Inflammatory macrophage (primary cell): ENCODE measurements at regions not wholly inside any gene's neighbourhood (a gene's known extent, or its start where the extent isn't known, plus 50 kb on each side); places are given as distances from the start of the nearest gene placed in this dataset.

Experiments used
- DNase-seq, 2 donors: peaks; one replicate each; pipeline ENCODE4 v3.0.0-alpha.2; 2020 to 2022

DNA sequence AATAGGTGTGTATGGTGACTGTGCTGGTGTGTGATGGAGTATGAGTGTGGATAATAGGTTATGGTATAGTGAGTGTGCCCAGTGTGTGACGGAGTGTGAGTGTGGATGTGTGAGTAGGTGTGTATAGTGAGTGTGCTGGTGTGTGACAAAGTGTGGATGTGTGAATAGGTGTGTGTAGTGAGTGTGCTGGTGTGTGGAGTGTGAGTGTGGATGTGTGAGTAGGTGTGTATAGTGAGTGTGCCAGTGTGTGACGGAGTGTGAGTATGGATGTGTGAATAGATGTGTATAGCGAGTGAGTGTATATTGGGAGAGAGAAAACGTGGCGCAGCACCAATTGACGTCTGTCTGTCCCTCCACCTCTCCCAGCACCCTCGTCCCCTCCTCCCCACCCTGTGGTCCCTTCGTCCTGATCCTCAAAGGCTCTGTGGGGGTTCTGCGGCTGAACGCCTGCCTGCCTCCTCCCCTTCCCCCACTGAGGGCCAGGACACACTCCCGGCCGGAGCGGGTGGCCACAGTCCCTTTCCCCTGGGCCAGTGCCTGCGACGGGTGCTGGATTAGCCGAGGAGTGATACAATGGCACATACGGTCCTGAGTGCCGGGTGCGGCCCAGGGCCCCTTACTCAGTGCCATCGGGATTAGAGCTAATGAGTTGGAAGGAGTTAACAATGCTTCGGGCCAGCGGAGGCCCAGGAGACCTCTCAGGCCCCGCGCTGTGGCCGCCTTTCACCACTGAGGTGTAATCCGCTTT, 160.0 kb downstream of the MRM1 start:
- DNase-seq, result no peak

DNA sequence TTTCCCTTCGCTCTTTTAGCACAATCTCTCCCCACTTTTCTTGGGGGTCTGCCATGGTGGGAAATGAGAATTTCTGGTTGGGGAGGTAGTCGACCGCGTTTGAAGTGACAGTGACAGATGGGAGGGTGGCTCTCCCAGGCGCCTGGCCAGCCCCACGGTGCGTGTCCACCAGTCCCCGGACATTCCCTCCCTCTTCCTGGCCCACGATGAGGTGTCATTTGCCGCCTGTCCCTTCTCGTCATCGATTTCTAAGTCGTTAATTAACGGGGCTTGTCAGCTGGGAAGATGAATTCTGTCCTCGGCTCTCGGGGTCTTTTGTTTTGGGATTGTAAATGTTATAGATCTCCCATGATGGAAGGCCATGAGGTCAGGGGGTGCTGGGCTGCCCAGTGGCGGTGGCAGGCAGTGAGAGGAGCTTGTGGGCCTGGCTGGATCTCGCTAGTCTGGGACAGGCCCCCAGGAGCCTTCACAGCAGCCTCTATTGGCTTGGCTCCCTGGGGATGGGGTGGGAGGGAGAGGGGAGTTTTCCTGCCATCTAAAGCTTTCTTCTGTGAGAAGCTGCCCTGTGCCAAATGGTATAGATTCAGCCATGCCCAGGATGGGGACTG, 164.2 kb downstream of the MRM1 start:
- DNase-seq, result no peak

DNA sequence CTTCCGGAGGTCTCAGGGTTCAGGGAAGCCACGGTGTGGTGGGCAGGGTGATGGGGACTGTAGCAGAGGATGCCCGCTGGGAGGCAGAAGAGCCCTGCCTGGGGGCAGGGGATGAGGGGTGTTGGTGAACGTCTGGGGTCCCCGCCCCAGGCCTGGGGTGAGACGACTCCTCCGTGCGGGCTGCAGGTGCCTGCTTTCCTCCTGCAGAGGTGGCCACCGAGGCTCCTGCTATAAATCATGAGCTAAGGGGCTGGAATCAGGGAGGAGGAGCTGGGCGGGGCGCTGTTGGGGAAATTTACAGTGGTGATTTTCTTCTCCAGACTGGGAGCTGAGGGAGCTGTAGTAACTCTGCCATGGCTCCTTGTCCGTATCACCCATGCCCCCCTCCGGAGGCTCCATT, 167.0 kb downstream of the MRM1 start:
- DNase-seq, result no peak

DNA sequence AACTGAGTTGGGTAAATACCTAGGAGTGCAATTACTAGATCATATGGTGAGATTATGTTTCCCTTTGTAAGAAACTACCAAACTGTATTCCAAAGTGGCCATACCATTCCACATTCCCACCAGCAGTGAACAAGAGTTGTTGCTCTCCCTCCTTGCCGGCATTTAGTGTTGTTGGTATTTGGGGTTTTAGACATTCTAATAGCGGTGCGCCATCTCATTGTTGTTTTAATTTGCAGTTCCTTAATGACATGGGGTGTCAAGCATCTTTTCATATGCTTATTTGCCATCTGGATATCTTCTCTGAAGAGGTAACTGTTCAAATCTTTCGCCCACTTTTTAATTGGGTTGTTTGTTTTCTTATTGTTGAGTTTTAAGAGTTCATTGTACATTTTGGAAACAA, 164.2 kb upstream of the LHX1 start:
- DNase-seq, result no peak

DNA sequence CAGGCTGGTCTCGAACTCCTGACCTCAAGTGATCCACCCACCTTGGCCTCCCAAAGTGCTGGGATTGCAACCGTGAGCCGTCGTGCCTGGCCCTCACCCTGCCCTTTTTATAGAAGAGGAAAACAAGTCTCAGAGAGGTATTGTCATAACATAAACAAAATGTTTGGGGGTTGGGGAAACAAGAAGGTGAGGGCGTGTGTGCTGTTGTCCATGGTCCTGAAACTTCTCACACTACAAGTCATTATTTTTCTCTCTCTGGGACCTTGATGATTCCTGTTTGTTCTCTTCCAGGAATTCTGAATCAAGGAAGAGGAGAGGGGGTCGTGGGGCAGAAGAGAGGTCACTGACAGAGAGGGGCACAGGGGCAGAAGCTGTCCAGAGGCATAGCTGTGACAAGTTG, 160.2 kb upstream of the LHX1 start:
- no peak for DNase-seq

DNA sequence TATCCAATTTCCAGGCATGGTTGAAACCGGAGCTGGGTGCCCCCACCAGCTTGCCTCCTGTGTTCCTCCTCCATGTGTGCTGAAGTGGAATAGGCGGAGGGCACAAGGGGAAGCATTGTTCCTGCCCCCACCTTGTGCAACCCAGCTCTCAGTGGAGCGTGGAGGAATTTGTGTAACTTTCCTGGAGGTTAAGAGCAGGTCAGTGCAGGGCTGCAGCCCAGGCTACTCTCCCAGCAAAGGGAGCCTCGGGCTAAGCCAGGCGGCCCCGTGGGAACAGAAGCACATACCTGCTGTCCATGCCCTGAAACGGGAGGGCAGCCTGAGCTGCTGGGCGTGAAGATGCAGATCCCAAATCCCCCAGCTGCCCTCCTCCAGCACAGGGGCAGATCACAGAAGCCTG, 158.8 kb upstream of the LHX1 start:
- DNase-seq, result no peak

DNA sequence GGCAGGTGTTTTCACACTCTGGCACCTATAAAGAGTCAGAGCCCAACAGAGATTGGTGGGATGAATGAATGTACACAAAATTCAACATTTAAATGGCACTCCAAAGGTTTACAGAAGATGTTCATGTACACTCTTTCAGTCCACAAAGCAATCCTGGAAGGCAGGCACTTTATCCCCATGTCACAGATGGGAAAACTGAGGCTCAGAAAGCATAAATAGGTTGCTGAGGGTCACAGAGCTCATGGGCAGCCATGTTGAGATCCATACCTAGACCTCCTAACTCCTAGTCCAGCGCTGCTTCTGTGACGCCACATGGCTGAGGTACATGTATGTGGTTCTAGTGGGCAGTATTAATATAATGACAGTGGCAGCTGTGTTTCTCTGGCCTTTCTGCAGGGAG, 157.7 kb upstream of the LHX1 start:
- no peak for DNase-seq

DNA sequence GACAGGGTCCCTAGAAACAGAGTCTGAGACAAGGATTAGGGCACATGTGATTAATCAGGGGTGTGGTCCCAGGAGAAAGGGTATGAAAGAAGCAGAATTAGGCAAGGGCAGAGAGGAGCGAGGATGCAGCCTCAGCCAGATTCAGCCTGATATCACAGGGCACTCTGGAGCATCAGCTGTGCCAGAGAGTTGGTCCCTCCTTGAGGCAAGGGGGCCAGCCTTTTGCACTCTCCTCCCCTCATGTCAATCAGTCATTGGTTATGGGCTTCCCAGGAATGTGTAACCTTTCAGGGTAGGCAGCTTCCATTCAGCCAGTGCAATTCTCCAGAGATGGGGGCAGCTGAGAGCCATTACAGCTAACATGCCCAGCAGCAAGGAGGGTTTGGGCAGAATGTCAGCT, 152.6 kb upstream of the LHX1 start:
- DNase-seq, result no peak

DNA sequence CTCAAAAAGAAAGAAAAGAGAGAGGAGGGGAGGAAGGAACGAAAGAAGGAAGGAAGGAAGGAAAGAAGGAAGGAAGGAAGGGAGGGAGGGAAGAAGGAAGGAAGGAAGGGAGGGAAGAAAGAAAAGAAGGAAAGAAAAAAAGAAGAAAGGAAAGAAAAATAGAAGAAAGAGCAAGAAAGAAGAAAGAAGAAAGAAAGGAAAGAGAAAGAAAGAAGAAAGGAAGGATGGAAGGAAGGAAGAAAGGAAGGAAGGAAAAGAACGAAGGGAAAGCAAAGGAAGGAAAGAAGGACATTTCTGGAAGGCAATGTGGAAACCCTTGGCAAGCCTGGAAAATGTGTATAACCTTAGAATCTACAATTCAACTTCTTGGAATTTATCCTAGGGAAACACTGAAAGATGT, 150.4 kb upstream of the LHX1 start:
- no peak for DNase-seq

DNA sequence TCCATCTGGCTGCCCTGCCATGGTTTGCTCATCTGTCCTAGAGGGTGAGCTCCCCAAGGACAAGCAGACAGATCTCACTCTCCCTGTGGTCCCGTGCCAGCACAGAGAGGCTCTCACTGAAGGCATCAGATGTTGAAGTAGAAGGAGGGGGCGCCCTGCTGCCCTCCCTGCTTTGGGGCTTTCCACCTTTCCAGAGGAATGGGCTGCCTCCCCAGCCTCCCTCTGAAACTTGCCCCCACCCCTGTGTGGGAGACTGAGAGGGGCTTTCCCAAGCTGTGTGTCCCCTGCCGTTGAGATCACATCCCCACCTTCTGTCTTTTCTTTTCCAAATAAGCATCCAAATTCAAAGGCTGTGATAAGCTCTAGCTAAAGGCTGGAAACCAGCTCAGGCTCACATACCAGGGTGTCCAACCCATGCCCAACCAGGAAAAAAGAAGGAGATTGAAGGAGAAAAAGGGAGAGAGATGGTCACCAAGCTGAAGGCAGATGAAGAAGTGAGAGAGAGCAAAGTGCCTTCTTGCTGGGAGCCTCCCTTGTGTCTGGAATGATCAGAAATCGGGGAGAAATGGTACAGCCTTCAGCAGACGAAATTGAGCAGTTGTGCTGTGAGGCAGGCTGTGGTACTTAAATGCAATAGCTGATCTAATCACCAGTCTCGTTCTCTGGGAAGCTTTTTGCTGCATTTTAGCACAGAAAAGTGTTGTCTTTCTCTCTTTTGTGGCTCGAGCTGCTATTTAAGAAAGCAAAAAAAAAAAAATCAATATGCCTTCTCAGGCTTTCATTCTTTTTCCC, 145.9 kb upstream of the LHX1 start:
- DNase-seq, result no peak

DNA sequence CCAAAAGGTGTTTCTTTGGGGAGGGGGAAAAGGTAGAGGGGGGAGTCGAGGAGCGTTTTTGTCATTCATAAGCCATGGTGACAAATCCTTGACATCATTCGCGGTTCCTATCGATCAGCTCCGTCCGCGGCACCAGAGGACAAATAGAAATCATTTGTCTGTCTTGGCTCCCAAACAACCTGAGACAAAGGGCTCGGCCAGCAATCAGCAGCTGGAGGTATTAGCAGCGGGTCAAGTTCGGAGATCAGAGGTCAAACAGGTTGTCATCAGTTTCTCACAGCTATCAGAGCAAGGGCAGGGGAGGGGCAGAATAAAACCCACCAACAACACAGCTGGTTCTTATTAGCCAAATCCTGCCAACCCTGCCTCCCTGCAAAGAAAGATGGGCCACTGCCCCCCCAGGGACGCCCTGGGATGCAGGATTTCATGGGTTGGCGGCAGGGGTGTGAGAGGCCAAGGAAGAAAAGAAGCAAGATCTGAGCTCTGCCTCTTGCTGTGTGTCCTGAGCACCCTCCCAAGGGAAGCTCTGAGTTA, 145.3 kb upstream of the LHX1 start:
- no peak for DNase-seq

DNA sequence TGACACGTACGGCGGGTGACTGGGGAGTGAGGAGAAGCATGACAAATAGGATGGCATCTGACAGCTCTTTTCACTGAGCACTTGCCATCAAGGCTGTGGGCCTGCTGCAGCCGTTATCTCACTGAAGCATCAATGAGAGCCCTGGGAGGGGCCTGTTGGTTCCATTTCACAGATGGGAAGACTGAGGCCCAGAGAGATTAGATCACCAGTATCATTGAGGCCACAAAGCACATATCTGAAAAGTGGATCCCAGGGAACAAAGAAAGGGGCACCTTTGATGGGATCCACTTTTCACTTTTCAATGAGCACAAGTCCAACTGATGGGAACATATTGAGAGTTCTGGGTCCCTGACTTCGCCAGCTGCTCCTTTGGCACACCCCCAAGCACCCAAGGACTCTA, 144.4 kb upstream of the LHX1 start:
- no peak for DNase-seq

DNA sequence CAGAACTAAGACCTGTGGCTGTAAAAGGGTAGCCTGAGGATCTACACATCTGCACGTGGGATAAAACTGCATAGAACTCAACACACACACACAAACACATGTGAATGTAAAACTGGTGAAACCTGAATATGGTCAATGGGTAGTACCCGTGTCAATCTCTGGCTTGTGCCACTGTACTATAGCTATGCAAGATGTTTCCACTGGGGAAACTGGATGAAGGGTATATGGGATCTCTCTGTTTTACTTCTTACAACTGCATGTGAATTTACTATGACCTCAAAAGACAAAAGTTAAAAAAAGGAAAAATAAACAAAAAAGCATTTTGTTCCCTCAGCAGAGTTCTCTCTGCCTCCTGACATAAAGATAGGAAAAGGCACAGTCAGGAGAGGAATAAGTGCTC, 143.3 kb upstream of the LHX1 start:
- no peak for DNase-seq

DNA sequence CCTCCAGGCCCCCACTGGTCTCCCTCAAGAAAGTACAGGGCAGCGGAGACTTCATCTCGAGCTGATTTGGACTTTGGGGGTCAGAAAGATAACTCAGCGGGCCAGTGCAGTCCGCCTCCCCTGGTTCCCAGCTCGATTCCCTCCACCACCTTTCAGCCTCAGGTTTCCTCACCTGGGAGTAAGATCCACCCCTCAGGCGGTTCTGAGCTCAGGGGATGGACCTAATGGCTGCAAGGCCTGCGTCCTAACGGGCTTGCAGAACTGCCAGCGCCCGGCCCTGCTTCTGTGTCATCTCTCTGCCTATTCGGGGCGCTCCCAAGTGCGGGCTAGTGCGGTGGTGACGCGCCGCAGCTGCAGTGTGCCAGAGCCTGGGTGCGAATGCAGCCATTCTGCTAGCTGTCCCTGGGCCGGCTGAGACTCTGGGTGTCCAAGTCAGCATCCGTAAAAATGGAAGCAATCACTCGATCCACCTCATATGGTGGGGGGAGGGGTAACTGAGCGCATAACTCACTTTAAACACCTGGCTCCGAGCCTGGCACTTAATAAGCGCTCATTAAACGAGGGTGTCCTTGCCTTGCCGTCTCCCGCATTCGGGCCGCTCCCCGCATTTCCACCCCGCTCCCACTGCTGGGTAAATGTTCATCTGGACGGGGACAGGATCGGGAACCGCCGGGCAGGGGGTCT, 129.6 kb upstream of the LHX1 start:
- DNase-seq, result no peak

DNA sequence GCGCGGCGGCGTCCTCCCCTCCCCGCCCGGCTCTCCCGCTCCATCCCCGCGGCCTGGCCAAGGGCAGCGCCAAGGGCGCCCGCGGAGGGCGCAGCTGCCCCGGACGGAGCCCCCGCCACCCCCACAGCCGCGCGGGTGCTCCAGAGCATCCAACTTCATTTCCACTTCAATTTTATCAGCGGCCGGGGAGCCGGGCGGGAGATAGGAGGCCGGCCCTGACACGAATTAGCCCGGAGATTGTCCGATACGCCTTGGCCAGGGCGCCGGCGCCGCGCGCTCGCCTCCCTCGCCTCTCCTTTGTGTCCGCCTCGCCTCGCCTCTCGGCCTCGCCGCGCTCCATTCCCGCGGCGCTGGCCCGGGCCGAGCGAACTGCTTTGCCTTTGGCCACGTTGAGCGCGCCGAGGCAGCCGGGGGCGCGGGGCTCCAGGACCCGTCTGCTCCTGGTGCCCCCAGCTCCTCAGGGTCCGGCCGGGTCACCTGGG, 129.1 kb upstream of the LHX1 start:
- DNase-seq, result no peak

DNA sequence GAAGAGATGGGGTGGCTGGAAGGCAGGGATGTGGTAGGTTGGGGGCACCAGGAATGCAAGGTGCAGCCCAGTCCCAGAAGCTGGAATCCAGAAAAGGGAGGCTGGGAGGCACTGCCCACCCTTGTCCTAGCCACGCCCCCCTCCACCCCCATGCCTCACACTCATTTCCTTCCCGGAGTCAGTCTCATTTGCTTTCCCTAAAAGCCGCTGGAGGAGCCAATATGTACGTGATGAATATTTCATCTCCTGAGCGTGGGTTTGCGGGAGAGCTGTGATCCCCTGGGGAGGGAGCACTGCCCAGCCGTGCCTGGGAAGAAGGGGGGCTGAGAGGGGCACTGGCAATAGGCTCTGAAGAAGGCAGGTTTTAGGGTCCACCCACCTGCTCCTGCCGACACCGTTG, 124.5 kb upstream of the LHX1 start:
- no peak for DNase-seq

DNA sequence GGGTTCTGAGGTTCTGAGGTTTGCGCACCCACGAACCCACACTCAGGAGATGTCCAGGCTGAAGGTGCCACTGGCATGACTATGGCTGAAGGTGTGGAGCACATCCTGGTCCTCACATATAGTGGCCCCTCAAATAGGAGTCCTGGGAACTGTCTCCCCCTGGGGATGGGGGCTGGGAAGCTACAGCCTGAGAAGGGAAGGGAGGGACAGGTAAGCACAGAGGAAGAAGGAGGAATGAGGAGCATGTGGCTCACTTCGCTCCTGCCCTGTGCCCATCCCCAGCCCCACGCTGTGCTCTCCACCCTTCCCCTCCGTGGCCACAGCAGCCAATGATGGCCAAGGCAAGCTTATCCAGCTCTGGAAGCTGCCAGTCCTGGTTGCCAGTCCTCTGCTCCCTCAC, 123.9 kb upstream of the LHX1 start:
- no peak for DNase-seq

DNA sequence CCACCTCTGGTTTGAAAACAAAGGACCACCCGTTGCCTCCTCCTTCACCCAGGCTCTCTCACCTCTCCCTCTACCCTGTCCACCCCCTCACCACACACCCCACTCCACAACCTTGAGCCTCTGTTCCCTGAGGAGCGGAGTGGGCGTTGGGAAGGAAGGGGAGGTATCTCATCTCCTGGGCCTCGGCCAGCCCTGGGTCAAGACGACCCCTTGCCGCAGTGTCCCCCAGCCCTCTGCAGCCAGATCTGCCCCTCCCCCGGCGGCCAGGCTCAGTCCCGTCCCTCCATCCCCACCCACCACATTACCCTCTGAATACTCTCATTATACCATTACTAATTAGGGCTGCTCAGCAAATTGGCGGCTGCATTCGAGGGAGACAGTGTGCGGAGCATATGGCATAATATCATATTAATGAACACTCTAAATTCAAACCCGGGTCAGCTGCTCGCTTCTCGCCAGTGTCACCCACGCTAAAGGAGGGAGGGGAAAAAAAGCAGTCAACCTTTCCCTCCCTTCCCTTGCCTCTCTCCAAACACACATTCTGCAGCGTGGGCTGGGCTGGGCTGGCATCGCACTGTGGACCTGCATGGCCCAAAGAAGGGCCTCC, 123.2 kb upstream of the LHX1 start:
- no peak for DNase-seq

DNA sequence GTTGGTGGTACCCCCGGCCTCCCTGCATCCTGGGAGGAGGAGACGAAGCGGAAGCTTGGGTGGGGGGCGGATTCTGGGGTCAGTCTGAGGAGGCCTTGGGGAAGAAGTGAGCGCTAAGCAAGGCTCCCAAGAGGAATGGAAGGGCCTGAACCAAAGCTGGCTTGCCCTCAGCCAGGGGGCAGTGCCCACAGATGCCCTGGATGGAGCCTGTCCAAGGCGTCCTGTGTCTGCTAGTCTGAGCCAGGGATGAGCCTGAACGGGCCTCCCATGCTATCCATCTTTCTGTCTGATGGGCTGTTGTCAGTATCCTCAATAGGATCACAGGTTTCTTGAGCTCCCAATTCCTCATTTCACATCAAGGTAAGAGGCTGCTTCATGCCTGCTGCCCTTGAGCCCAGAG, 122.3 kb upstream of the LHX1 start:
- DNase-seq, result no peak

DNA sequence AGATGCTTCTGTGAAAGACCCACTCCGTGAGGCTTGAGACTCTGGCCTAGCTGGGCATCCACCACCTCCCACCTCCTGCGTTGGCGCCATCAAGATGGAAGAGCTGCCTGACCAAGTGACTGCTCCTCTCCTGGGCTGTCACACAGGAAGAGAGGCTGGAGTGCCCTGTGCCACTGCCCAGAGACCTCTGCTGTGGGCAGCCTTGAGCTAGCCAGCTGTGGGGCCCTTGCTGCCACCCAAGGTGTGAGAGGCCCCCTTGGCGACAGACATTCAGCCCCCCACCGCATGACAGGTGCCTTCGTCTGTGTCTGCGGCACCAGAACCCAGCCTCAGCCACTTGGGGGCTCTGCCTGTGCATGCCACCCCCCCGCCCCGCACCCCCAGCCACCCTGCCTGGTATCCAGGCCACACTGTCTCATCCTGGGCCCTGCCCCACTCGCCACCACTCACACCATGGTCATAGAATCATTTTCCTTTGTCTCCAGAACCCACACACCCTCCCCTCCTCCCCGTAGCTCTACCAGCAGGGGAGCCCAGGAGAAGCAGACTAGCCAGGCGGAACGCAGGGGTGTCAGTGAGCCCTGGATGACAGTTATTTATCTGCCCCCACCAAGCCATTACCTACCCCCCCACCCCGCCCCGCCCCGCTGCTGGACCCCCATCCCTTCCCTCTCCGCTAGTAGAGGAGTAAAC, 120.9 kb upstream of the LHX1 start:
- DNase-seq, result no peak

DNA sequence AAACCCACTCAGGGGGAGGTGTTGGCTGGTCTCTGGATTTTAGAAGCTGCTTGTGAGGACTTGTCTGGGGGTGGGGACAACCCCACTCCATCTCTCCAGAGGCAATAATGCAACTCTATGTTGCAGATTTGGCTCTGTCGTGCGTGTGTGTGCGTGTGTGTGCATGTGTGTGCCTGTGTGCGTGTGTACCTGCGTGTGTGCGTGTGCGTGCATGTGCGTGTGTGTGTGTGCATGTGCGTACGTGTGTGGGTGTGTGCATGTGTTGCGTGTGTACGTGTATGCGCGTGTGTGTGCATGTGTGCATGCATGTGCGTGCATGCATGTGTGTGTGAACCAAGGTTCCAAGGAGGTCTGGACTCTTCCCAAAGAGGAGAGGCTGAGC, 120.4 kb upstream of the LHX1 start:
- no peak for DNase-seq

DNA sequence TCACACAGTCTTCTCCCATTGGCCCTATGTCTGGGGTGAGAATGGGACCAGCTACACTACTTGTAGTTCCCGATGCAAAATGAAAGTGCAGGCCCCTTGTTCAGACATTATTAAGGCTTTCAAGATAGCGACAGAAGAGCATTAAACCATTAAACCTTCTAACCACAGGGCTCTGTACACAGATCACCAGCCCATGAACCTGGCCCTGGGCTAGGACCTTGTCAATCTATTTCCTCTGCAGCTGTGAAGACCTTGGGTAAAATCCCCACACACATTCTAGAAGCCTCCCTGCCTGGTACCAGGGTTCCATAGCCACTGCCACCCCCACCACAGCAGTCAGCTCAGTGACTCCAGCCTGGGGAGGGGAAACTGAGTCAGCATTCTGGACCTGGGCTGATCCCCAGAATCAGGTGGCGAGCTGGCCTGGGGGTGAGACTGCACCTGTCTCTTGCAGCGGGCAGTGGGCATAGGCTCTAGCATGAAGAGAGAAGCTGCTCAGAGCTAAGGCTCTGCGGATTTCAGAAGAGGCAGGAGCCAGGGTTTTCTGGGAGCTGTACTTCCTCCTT, 119.7 kb upstream of the LHX1 start:
- DNase-seq, result no peak
